GM23248 (cell line): ENCODE measurements at regions not wholly inside any gene's neighbourhood (a gene's known extent, or its start where the extent isn't known, plus 50 kb on each side); places are given as distances from the start of the nearest gene placed in this dataset.

Experiments
- DNase-seq: peaks from one replicate; pipeline ENCODE4 v3.0.0-alpha.2; 2015
- H2AFZ ChIP-seq: fragments of 200-600 bp; sonication (generic); 2 replicates; pipeline ENCODE4 v1.6.1; 2016; ENCODE audit warnings: antibody characterized with exemption
- H3F3A ChIP-seq: fragments of 200-600 bp; sonication (generic); 2 replicates; pipeline ENCODE4 v1.6.1; 2016; ENCODE audit warnings: mild to moderate bottlenecking, antibody characterized with exemption, mixed run types; ENCODE audit not compliant: insufficient read depth
- H3K27ac ChIP-seq: fragments of 200-600 bp; sonication (generic); 2 replicates; pipeline ENCODE4 v1.5.1; 2016; ENCODE audit warnings: mild to moderate bottlenecking
- H3K27me3 ChIP-seq: fragments of 200-600 bp; sonication (generic); replicated peaks from 2 replicates; pipeline ENCODE4 v1.6.1; 2016; ENCODE audit warnings: mild to moderate bottlenecking; ENCODE audit not compliant: insufficient read depth
- H3K36me3 ChIP-seq: fragments of 200-600 bp; sonication (generic); 2 replicates; pipeline ENCODE4 v1.6.1; 2016; ENCODE audit warnings: low read depth, mild to moderate bottlenecking
- H3K4me1 ChIP-seq: fragments of 200-600 bp; sonication (generic); 2 replicates; pipeline ENCODE4 v1.6.1; 2016; ENCODE audit warnings: mild to moderate bottlenecking; ENCODE audit not compliant: insufficient read depth
- H3K4me2 ChIP-seq: fragments of 200-600 bp; sonication (generic); one replicate; pipeline ENCODE4 v1.6.1; 2016; ENCODE audit warnings: mild to moderate bottlenecking; ENCODE audit not compliant: unreplicated experiment
- H3K4me3 ChIP-seq: fragments of 200-600 bp; sonication (generic); 2 replicates; pipeline ENCODE4 v1.5.1; 2016; ENCODE audit warnings: mild to moderate bottlenecking
- H3K79me2 ChIP-seq: fragments of 200-600 bp; sonication (generic); 2 replicates; pipeline ENCODE4 v1.6.1; 2016; ENCODE audit warnings: mild to moderate bottlenecking; ENCODE audit not compliant: insufficient read depth
- H3K9ac ChIP-seq: fragments of 200-600 bp; sonication (generic); 2 replicates; pipeline ENCODE4 v1.6.1; 2016; ENCODE audit warnings: mild to moderate bottlenecking
- H3K9me2 ChIP-seq: fragments of 200-600 bp; sonication (generic); 2 replicates; pipeline ENCODE4 v1.6.1; 2016; ENCODE audit warnings: mixed run types, mild to moderate bottlenecking, moderate library complexity; ENCODE audit not compliant: insufficient read depth
- H3K9me3 ChIP-seq: fragments of 200-600 bp; sonication (generic); one replicate; pipeline ENCODE4 v1.6.1; 2017; ENCODE audit warnings: low read depth
- H4K20me1 ChIP-seq: fragments of 200-600 bp; sonication (generic); 2 replicates; pipeline ENCODE4 v1.6.0; 2016; ENCODE audit not compliant: insufficient read depth
- EZH2 ChIP-seq: fragments of 200-600 bp; sonication (generic); IDR thresholded peaks from 2 replicates; pipeline ENCODE4 v1.6.1; 2018; ENCODE audit warnings: antibody characterized with exemption, mild to moderate bottlenecking; ENCODE audit not compliant: insufficient read depth, poor library complexity, severe bottlenecking
- EZH2phosphoT487 ChIP-seq: fragments of 200-600 bp; sonication (generic); IDR thresholded peaks from 2 replicates; pipeline ENCODE4 v1.6.1; 2018; ENCODE audit warnings: antibody characterized with exemption, moderate library complexity, mild to moderate bottlenecking, low read depth; ENCODE audit not compliant: insufficient read depth
- WGBS, 2 experiments: methylation state at CpG; one replicate each; pipeline ENCODE4 v1.1.6; 2015 to 2017; ENCODE audit warnings: low lambda C conversion rate in 2 of 2, low coverage in 1 of 2; ENCODE audit errors: missing lambda C conversion rate in 2 of 2; 5-methylcytosine and 5-hydroxymethylcytosine counted together
- in situ Hi-C: fragments of 300-500 bp; cut with MboI; formaldehyde crosslinking; loops from 2 replicates; pipeline ENCODE4 v1.15.0; 2020

DNA sequence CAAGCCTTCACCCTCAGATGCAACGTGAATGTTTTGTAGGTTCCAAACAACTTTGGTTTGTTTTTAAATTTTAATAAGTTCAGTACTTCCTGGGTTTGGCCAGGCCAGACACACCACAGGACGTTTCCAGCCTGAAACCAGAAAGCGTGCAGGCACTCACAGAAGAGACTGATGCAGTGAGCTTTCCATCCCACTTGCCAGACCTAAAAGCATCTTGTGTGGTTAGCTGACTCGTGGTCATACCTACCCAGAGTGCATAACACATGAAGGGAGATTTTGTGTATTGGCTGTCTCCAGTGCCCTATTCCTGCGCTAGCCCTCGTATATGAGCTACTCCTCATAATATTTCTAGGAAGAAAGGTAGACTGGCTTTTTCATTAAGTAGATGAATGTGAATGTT, 297.3 kb upstream of the FAR2 start:
- in situ Hi-C loops: no loop called here
- DNase-seq: no peak
- H3K9me3 ChIP-seq: no peaks in the 10 kb centered on the region
- no peak overlapping the region for H3K9ac ChIP-seq
- WGBS, 2 experiments: 80 to 83% methylated on average over 6 of the region's 6 CpGs
- H2AFZ ChIP-seq: no peak overlapping the region
- H3F3A ChIP-seq: no peaks in the 10 kb centered on the region
- H3K4me1 ChIP-seq: no peaks in the 10 kb centered on the region
- no peaks in the 10 kb centered on the region for H3K36me3 ChIP-seq
- H4K20me1 ChIP-seq: no peaks in the 10 kb centered on the region
- TF ChIP-seq EZH2: no peak
- TF ChIP-seq EZH2phosphoT487: no peak
- no peak overlapping the region for H3K4me2 ChIP-seq
- no peak overlapping the region for H3K4me3 ChIP-seq
- no peaks in the 10 kb centered on the region for H3K27me3 ChIP-seq
- H3K79me2 ChIP-seq: no peaks in the 10 kb centered on the region
- no peaks in the 10 kb centered on the region for H3K9me2 ChIP-seq
- H3K27ac ChIP-seq: no peak overlapping the region

DNA sequence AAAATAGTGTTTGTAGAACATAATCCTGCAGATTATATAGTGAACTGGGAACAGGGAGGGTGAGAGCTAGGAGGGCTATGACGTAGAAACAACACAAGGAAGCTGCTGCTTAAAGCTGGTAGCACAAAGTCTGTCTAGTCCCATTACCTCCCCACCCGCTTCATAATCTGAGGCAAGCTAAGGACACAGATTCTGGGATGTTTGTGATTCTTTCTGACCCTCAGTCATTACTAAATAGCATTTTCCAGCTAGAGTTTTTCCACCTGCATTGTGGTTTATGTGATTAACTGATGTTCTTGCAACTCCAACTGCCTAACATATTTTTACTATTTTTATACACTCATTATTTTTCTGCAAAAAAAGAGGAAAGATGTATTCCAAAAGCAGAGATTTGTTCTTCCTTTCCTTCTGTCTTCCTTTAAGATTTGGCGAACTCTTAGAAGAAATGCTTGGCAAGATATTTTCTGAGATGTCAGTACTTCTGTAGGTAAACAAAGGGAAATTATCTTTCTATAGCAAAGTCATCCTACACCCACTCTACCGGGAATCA, 293.2 kb upstream of the FAR2 start:
- H3K9me3 ChIP-seq: no peaks in the 10 kb centered on the region
- in situ Hi-C loops: no loop called here
- H3K4me3 ChIP-seq: no peak overlapping the region
- no peaks in the 10 kb centered on the region for H3K27me3 ChIP-seq
- no peak overlapping the region for H2AFZ ChIP-seq
- TF ChIP-seq EZH2 (no peak), EZH2phosphoT487 (no peak)
- no peak for DNase-seq
- no peaks in the 10 kb centered on the region for H3K36me3 ChIP-seq
- H3K27ac ChIP-seq: no peak overlapping the region
- no peaks in the 10 kb centered on the region for H3K79me2 ChIP-seq
- H4K20me1 ChIP-seq: no peaks in the 10 kb centered on the region
- no peaks in the 10 kb centered on the region for H3K4me1 ChIP-seq
- 68 to 69% methylated on average over 4 of the region's 4 CpGs for WGBS, 2 experiments
- no peaks in the 10 kb centered on the region for H3F3A ChIP-seq
- H3K9me2 ChIP-seq: no peaks in the 10 kb centered on the region
- no peak overlapping the region for H3K9ac ChIP-seq
- no peak overlapping the region for H3K4me2 ChIP-seq

DNA sequence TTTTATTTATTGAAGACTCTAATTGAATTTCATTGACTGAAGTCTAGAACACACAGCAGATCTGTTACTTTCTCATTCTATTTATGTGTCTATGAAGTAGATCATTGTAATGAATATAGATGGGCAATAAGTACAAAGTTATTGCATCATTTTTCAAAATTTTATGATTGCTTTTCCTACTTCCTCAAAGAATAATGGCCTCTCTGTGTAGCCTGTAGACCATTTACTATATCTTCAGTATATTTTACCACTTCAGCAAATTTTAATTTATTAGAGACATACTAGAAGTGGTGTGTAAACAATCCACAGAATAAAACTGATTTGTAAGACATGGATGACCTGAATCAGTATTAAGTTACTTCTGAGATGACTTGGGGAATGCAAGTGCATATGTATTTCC, 291.7 kb upstream of the FAR2 start:
- Histone ChIP-seq H3K4me3 (no peak overlapping the region), H3K4me2 (no peak overlapping the region), H4K20me1 (no peaks in the 10 kb centered on the region), H3K36me3 (no peaks in the 10 kb centered on the region), H2AFZ (no peak overlapping the region), H3K9ac (no peak overlapping the region), H3K79me2 (no peaks in the 10 kb centered on the region), H3K9me2 (no peaks in the 10 kb centered on the region), H3K9me3 (no peaks in the 10 kb centered on the region), H3K4me1 (no peaks in the 10 kb centered on the region), H3F3A (no peaks in the 10 kb centered on the region), H3K27me3 (no peaks in the 10 kb centered on the region), H3K27ac (no peak overlapping the region)
- TF ChIP-seq EZH2 (no peak), EZH2phosphoT487 (no peak)
- in situ Hi-C loops: no loop called here
- DNase-seq: no peak

DNA sequence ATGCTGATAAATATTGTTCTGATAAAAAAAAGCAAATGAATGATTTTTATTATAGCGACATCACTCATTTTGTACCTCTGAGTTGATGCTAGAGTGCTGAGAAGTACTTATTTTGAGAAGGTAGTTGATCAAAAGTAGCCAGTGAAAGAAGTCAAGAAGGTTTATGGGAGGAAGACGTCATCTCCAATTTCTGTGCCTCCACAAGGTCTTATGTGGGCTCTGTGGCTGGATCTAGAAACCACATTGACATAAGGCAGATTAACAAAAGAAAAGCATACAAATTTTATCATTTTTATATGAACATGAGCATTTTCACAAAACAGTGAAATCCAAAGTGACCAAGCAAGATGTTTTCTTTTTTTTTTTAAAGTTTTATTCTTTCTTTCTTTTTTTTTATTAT, 289.5 kb upstream of the FAR2 start:
- no peak for DNase-seq
- TF ChIP-seq EZH2phosphoT487 (no peak), EZH2 (no peak)
- in situ Hi-C loops: no loop called here
- Histone ChIP-seq H2AFZ (no peak overlapping the region), H3K4me3 (no peak overlapping the region), H3K27me3 (no peaks in the 10 kb centered on the region), H4K20me1 (no peaks in the 10 kb centered on the region), H3K4me1 (no peaks in the 10 kb centered on the region), H3K4me2 (no peak overlapping the region), H3F3A (no peaks in the 10 kb centered on the region), H3K79me2 (no peaks in the 10 kb centered on the region), H3K9ac (no peak overlapping the region), H3K27ac (no peak overlapping the region), H3K36me3 (no peaks in the 10 kb centered on the region), H3K9me3 (no peaks in the 10 kb centered on the region), H3K9me2 (no peaks in the 10 kb centered on the region)
- WGBS, 2 experiments: 87 to 90% methylated on average over 2 of the region's 2 CpGs

DNA sequence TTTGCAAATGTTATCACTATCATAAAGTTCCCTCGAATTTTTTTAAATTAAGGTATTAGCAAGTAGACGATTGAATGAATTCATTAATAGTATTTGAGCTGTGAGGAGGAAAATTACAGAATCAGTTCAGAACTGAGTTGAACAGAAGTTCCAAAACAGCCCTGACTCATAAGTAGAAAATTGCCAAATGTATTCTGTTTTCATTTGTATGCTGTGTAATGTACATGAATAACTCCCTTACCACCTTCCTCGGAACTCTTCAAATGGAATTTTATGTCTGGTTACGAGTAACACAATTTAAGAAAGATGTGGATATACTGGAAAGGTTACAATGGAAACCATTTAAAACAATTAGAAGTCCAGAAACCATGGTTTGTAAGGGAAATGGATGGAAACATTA, 283.3 kb upstream of the FAR2 start:
- Histone ChIP-seq H3K4me2 (no peak overlapping the region), H3F3A (peaks cover 14% of the 10 kb centered on the region), H3K79me2 (no peaks in the 10 kb centered on the region), H3K27me3 (no peaks in the 10 kb centered on the region), H3K9me3 (no peaks in the 10 kb centered on the region), H3K9me2 (no peaks in the 10 kb centered on the region), H3K9ac (no peak overlapping the region), H4K20me1 (no peaks in the 10 kb centered on the region), H3K36me3 (no peaks in the 10 kb centered on the region), H2AFZ (no peak overlapping the region), H3K27ac (no peak overlapping the region), H3K4me1 (peaks cover 28% of the 10 kb centered on the region), H3K4me3 (no peak overlapping the region)
- peak; percentile 51 for DNase-seq
- TF ChIP-seq EZH2phosphoT487 (no peak), EZH2 (no peak)
- in situ Hi-C loops: no loop called here
- 45% methylated on average over 4 of the region's 4 CpGs for WGBS, 2 experiments
